Dedifferentiated amniotic fluid mesenchymal stem cell (primary cell): ENCODE measurements at regions not wholly inside any gene's neighbourhood (a gene's known extent, or its start where the extent isn't known, plus 50 kb on each side); places are given as distances from the start of the nearest gene placed in this dataset.
"Not testable (repeated sequence)": the region's sequence is repeated elsewhere in the genome, so short reads cannot be mapped to it uniquely, and the experiment has no call there.

Source experiments
- DNase-seq: peaks from one replicate; pipeline ENCODE4 v3.0.0-alpha.2; 2016; ENCODE audit errors: extremely low spot score

GRCh38 chr15:46933332-46933731 lies 784.0 kb upstream of the SEMA6D start:
- DNase-seq = no peak

GRCh38 chr15:46934851-46935250 lies 782.5 kb upstream of the SEMA6D start:
- DNase-seq = no peak

- no peak for DNase-seq
Observed at GRCh38 chr15:46938169-46938568, 779.1 kb upstream of the SEMA6D start.

- no peak for DNase-seq
Observed at GRCh38 chr15:46941241-46941640, 776.1 kb upstream of the SEMA6D start.

- no peak for DNase-seq
Observed at GRCh38 chr15:46946953-46947352, 770.4 kb upstream of the SEMA6D start.

GRCh38 chr15:46955576-46955975 lies 761.7 kb upstream of the SEMA6D start:
- no peak for DNase-seq

- no peak for DNase-seq
Observed at GRCh38 chr15:46956456-46956855, 760.8 kb upstream of the SEMA6D start.

GRCh38 chr15:46956881-46957280 lies 760.4 kb upstream of the SEMA6D start:
- DNase-seq = no peak

GRCh38 chr15:46960581-46960980 lies 756.7 kb upstream of the SEMA6D start:
- no peak for DNase-seq

- DNase-seq = no peak
Observed at GRCh38 chr15:46961795-46962194, 755.5 kb upstream of the SEMA6D start.

GRCh38 chr15:46988055-46988454 lies 729.2 kb upstream of the SEMA6D start:
- DNase-seq = not testable (repeated sequence)

GRCh38 chr15:46996359-46996758 lies 720.9 kb upstream of the SEMA6D start:
- DNase-seq = no peak

- no peak for DNase-seq
Observed at GRCh38 chr15:46997501-46997900, 719.8 kb upstream of the SEMA6D start.

GRCh38 chr15:47003568-47003967 lies 713.7 kb upstream of the SEMA6D start:
- no peak for DNase-seq

- no peak for DNase-seq
Observed at GRCh38 chr15:47013446-47013845, 703.9 kb upstream of the SEMA6D start.

GRCh38 chr15:47027322-47027946 lies 689.9 kb upstream of the SEMA6D start:
- no peak for DNase-seq

GRCh38 chr15:47035475-47036406 lies 681.6 kb upstream of the SEMA6D start:
- DNase-seq = no peak

GRCh38 chr15:47037003-47037402 lies 680.3 kb upstream of the SEMA6D start:
- no peak for DNase-seq

- no peak for DNase-seq
Observed at GRCh38 chr15:47039225-47039624, 678.1 kb upstream of the SEMA6D start.

GRCh38 chr15:47041301-47041700 lies 676.0 kb upstream of the SEMA6D start:
- DNase-seq = no peak

- not testable (repeated sequence) for DNase-seq
Observed at GRCh38 chr15:47047981-47048380, 669.3 kb upstream of the SEMA6D start.

- no peak for DNase-seq
Observed at GRCh38 chr15:47066392-47066791, 650.9 kb upstream of the SEMA6D start.

- not testable (repeated sequence) for DNase-seq
Observed at GRCh38 chr15:47077846-47078245, 639.5 kb upstream of the SEMA6D start.
